H1 (cell line): ENCODE measurements at regions not wholly inside any gene's neighbourhood (a gene's known extent, or its start where the extent isn't known, plus 50 kb on each side); places are given as distances from the start of the nearest gene placed in this dataset.

Experiments
- CTCF ChIP-seq, 3 experiments: IDR thresholded peaks; 1 replicate in 2 of 3; 2 replicates in 1 of 3; pipeline versions ENCODE4 v1.5.1 to v1.6.1; 2011; ENCODE audit warnings: low read length in 3 of 3, mild to moderate bottlenecking in 3 of 3, inconsistent platforms in 2 of 3, low read depth in 1 of 3, moderate library complexity in 1 of 3; ENCODE audit not compliant: insufficient read depth in 1 of 3; ENCODE audit errors: control extremely low read depth in 1 of 3
- GABPA ChIP-seq: IDR thresholded peaks from 2 replicates; pipeline ENCODE4 v1.6.1; 2011; ENCODE audit warnings: mild to moderate bottlenecking, low read length, moderate library complexity, borderline replicate concordance; ENCODE audit not compliant: insufficient read depth
- POLR2A ChIP-seq, 2 experiments: IDR thresholded peaks; 1 replicate in 1 of 2; 2 replicates in 1 of 2; pipeline ENCODE4 v1.6.1; 2011; ENCODE audit warnings: low read depth in 2 of 2, low read length in 2 of 2, mild to moderate bottlenecking in 2 of 2; ENCODE audit errors: control extremely low read depth in 1 of 2
- POLR2AphosphoS5 ChIP-seq: IDR thresholded peaks from 2 replicates; pipeline ENCODE4 v1.6.1; 2011; ENCODE audit warnings: low read depth, low read length
- SIN3A ChIP-seq, 2 experiments: IDR thresholded peaks in 1 of 2; conservative IDR thresholded peaks in 1 of 2; 2 replicates each; pipeline ENCODE4 v1.6.1; 2011 to 2012; ENCODE audit warnings: low read length in 2 of 2, improper control_type of control experiment in 1 of 2, low read depth in 1 of 2, mild to moderate bottlenecking in 1 of 2
- SP4 ChIP-seq: IDR thresholded peaks from 2 replicates; pipeline ENCODE4 v1.6.1; 2012; ENCODE audit warnings: low read length, inconsistent platforms

DNA sequence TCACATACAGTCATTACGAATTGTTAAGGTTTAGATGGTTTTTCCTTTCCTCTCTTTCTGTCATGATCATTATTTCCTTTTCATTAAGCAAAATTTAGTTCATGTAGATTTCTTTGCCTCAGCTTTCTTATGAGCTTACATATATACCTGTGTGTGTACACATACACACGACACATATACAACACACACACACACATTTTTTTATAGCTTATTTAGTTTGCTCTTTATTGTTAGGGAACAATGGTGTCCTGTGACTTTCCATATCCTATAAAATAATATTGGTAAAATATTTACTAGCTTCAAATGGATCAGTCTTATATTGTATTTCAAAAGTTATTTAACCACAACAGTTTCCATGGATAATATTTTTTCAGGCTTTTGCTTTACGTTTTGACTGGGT lies 840.7 kb downstream of the PCDH18 start:
- TF ChIP-seq POLR2AphosphoS5 (no peak), POLR2A (IDR thresholded peaks at IDR 0.05; ENCODE audit: control extremely low read depth in 1 of 2, low read depth in 2 of 2, low read length in 2 of 2) (no peak), CTCF (IDR thresholded peaks at IDR 0.05; ENCODE audit: control extremely low read depth in 1 of 3, insufficient read depth in 1 of 3, low read depth in 1 of 3, low read length in 3 of 3) (no peak), GABPA (no peak), SIN3A (conservative IDR thresholded peaks at IDR 0.05 in 1 of 2, IDR thresholded peaks at IDR 0.05 in 1 of 2; ENCODE audit: low read depth in 1 of 2, low read length in 2 of 2) (no peak), SP4 (no peak)
